ENCODE measurements at regions not wholly inside any gene's neighbourhood (a gene's known extent, or its start where the extent isn't known, plus 50 kb on each side); places are given as distances from the start of the nearest gene placed in this dataset.

- no peak for DNase-seq (ENCODE audit: low read depth)
- H3K4me3 ChIP-seq (ENCODE audit: low read depth, low read length): no peak overlapping the region
- no peak for TF ChIP-seq CTCF (conservative IDR thresholded peaks at IDR 0.05; ENCODE audit: low read depth, low read length)
Observed at GRCh38 chr6:51489133-51489532, 598.3 kb downstream of the PKHD1 start.

- no peak for TF ChIP-seq CTCF (conservative IDR thresholded peaks at IDR 0.05; ENCODE audit: low read depth, low read length)
- H3K4me3 ChIP-seq (ENCODE audit: low read depth, low read length): no peak overlapping the region
- DNase-seq (ENCODE audit: low read depth): no peak
Observed at GRCh38 chr6:51490101-51490500, 597.3 kb downstream of the PKHD1 start.

- TF ChIP-seq CTCF (conservative IDR thresholded peaks at IDR 0.05; ENCODE audit: low read depth, low read length): no peak
- H3K4me3 ChIP-seq (ENCODE audit: low read depth, low read length): no peak overlapping the region
- no peak for DNase-seq (ENCODE audit: low read depth)
Observed at GRCh38 chr6:51494342-51494741, 593.1 kb downstream of the PKHD1 start.

GRCh38 chr6:51495096-51495495, 592.3 kb downstream of the PKHD1 start:
- TF ChIP-seq CTCF (conservative IDR thresholded peaks at IDR 0.05; ENCODE audit: low read depth, low read length): no peak
- H3K4me3 ChIP-seq (ENCODE audit: low read depth, low read length): no peak overlapping the region
- no peak for DNase-seq (ENCODE audit: low read depth)

- no peak for TF ChIP-seq CTCF (conservative IDR thresholded peaks at IDR 0.05; ENCODE audit: low read depth, low read length)
- no peak for DNase-seq (ENCODE audit: low read depth)
- no peak overlapping the region for H3K4me3 ChIP-seq (ENCODE audit: low read depth, low read length)
Observed at GRCh38 chr6:51495610-51496396, 591.6 kb downstream of the PKHD1 start.

- no peak overlapping the region for H3K4me3 ChIP-seq (ENCODE audit: low read depth, low read length)
- no peak for TF ChIP-seq CTCF (conservative IDR thresholded peaks at IDR 0.05; ENCODE audit: low read depth, low read length)
- no peak for DNase-seq (ENCODE audit: low read depth)
Observed at GRCh38 chr6:51502996-51503395, 584.4 kb downstream of the PKHD1 start.

- DNase-seq (ENCODE audit: low read depth): no peak
- no peak for TF ChIP-seq CTCF (conservative IDR thresholded peaks at IDR 0.05; ENCODE audit: low read depth, low read length)
- H3K4me3 ChIP-seq (ENCODE audit: low read depth, low read length): no peak overlapping the region
Observed at GRCh38 chr6:51505434-51505833, 582.0 kb downstream of the PKHD1 start.

All from choroid plexus epithelial cell (primary cell).